GM18498 (cell line): ENCODE measurements at regions not wholly inside any gene's neighbourhood (a gene's known extent, or its start where the extent isn't known, plus 50 kb on each side); places are given as distances from the start of the nearest gene placed in this dataset.

Experiments
- ATAC-seq: cut with Tn5 transposase; IDR thresholded peaks from one replicate; pipeline ENCODE4 v1.9.1; 2021; ENCODE audit warnings: mild to moderate bottlenecking, moderate library complexity; ENCODE audit not compliant: unreplicated experiment

DNA sequence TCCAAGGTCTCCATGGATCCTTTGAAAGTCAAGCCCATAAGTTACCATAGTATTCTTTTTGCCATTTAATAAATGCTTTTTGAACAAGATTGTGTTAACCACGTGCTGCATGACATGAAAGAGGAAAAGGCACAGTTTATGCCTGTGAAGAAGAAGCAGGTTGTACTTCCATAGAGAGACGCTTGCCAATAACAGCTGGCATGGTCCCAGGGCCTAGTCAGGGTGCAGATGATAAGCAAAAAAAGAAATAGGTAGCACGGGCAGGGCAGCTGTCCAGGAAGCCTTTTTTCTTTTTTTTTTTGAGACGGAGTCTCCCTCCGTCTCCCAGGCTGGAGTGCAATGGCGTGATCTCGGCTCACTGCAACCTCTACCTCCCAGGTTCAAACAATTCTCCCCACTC, 71.8 kb upstream of the CLINT1 start:
- ATAC-seq: no peak

DNA sequence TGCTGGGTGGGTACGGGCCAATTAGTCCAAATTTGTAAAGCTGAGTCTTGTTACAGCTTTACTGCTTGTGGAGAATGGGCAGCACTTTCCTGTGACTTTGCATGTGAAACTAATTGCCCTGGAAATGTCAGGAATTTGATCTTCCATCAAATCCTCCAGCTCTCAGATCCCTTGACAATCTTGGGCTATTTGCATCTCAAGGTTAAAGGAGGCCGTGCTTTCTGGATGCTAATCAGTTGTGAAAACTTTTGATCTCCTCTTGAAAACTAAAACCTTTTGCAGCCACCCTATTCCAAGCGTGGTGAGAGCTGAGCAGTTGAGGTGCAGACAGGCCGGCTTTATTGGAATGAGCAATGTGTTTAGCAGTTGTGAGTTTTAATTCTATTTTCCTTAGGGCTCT, 68.0 kb upstream of the CLINT1 start:
- ATAC-seq: no peak

DNA sequence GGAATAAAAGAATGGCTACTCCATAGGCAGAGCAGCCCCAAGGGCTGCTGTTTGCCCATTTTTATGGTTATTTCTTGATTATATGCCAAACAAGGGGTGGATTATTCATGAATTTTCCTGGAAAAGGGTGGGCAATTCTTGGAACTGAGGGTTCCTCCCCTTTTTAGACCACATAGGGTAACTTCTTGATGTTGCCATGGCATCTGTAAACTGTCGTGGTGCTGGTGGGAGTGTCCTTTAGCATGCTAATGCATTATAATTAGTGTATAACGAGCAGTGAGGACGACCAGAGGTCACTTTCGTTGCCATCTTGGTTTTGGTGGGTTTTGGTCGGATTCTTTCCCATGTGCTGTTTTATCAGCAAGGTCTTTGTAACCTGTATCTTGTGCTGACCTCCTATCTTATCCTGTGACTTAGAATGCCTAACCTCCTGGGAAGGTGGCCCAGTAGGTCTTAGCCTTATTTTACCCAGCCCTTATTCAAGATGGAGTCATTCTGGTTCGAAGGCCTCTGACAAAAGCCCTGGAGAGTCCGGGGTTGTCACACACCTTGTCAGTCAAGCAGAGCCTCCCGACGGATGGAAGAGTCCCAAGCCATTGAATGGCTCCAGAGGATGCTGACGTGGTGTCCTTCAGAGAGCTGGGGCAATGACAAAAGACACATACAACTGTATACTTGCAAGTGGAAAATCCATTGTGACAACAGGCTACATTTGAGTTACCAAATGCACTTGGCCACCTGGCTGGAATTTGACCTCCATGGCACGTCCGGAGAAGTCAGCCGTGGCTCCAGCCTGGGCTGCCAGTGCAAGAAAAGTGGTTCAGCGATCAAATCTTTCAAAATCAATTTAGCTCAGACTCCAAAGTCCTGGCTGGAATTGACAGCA, 67.1 kb upstream of the CLINT1 start:
- ATAC-seq: no peak

DNA sequence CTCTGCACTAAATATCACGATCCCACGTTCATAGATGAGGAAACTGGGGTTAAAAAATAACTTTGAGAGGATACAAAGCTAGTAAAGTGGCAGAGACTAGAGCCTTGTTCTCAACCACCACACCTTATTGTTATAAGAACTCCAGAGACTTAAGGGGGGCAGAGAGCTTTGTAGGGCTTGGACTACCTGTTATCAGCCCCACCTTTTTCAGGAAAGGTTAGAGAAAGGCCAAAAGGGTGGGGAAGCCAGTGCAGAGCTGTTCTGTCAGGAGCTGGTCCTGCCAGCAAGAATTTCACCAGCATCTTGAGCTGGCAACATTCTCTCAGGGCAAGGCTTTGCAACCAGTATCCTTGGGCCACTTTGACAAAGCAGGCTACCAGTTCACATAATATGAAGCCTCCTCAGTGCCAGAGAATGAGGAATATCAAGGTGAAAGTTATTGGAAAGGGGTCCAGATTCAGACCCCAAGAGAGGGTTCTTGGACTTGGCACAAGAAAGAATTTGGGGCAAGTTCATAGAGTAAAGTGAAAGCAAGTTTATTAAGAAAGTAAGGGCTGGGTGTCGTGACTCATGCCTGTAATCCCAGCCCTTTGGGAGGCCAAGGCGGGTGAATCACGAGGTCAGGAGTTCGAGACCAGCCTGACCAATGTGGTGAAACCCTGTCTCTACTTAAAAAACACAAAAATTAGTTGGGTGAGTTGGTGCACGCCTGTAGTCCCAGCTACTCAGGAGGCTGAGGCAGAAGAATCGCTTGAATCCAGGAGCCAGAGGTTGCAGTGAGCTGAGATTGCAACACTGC, 66.2 kb upstream of the CLINT1 start:
- ATAC-seq: no peak

DNA sequence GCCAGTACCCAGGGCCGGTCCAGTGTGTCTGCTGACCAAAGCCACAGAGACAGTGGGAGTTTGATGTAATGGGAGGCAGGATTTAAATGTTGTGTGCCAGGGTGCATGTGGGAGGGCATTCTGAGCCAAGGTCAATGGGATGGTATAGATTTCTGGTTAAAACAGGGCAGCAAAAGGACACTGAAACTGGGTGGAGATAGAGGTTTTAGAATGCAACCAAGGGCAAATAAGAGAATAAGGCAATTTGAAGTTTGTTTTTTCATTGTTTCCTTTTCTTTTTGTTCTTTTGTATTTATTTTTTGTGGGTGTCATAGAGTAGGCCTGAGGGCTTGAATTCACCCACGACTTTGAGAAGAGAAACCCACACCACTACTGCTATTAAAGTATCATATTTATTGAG, 65.5 kb upstream of the CLINT1 start:
- ATAC-seq: no peak

DNA sequence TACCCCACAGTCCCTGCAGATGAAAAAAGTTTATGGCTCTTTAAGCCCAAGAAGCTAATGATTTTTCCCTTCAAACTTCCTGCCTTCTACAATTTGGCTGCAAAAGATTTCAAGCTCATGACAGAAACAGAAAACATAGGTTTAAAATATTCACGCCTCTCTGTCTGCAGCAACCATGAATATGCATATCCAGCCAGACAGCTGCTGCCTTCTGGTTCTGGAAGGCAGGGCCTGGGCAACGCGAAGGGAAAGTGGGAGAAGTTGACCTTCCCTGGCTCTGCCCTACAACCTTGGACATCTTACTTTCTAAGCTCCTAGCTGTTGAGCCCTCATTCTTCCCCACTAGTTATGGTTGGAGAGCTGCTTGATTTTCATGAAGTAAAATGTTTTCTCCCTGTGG, 64.8 kb upstream of the CLINT1 start:
- ATAC-seq: no peak

DNA sequence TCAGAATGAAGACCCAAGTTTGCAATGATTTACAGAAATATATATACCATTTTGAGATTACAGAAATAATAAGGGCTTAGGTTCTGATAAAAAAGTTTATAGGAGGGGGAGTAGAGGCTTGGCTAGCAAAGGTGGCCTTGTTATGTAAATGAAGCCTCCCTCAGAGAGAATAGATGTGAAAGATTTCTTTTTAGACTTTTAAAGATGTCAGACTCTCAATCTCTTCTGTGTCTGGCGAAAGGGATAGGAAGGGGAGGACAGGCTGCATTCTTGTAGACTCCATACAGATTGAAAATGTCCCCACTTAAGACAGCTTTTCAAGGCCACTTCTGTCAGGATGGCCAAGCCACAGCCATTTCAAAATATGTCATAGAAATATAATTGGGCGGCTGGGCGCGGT, 63.1 kb upstream of the CLINT1 start:
- ATAC-seq: no peak

DNA sequence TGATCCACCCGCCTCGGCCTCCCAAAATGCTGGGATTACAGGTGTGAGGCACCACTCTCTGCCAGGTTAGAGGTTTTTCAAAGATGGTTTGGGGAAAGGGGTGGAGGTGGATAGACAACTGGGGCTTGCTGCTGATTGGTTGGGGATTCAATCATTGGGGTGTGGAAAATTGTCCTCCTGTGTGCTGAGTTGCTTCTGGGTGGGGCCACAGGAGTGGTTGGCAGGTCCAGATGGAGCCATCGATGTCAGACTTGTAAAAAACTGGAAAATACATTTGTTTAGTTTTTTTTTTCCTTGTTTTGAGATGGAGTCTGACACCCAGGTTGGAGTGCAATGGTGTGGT, 61.9 kb upstream of the CLINT1 start:
- ATAC-seq: no peak

DNA sequence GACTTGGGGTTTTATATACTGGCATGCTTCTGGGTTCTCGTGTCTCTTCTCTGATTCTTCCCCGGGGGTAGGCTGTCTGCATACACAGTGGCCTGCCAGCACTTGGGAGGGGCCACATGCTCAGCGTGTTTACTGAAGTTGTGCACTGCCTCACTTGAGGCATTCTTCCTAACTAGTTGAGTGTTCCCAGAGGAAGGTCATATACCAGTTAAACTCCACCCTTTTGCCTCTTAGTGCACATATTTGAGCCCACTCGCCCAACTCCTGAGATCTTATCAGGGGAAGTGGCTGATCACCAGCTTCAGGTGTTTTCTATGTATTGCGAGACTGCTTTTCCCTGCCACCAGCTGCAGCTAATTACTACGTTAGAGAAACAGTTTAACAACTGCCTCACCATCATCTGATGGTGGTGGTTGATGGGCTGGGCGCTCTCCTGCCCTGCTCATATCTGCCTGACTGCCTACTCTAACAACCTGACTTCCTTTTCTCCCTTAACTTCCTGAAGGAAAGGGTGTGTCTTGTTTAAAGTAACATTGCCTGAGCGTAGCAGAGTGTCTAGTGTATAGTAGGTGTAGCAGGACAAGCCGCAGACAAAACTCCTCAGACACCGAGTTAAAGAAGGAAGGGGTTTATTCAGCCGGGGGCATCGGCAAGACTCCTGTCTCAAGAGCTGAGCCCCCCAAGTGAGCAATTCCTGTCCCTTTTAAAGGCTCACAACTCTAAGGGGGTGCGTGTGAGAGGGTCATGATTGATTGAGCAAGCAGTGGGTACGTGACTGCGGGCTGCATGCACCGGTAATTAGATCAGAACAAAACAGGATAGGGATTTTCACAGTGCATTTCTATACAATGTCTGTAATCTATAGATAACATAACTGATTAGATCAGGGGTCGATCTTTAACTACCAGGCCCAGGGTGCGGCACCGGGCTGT, 60.1 kb upstream of the CLINT1 start:
- no peak for ATAC-seq

DNA sequence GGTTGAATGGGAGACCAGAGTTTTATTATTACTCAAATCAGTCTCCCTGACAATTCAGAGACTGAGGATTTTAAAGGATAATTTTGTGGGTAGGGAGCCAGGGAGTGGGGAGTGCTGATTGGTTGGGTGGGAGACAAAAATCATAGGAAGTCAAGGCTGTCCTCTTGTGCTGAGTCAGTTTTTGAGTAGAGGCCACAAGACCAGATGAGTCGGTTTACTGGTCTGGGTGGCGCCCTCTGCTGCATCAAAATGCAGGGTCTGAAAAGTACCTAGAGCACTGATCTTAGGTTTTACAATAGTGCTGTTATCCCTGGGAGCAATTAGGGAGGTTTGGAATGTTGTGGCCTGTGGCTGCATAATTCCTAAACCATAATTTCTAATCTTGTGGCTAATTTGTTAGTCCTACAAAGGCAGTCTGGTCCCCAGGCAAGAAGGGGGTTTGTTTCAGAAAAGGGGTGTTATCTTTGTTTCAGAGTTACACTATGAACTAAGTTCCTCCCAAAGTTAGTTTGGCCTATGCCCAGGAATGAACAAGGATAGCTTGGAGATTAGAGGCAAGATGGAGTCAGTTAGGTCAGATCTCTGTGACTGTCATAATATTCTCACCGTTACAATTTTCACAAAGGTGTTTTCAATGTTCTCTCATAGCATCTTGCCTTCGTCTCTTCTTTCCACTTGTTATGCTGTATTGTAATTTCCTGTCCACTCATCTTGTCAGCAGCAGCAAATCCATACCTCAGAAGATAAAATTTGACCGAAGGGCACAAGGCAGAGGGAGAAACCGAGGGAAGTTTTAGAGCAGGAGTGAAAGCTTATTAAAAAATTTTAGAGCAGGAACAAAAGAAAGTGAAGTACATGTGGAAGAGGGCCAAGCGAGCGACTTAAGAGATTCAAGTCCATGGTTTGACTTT, 59.2 kb upstream of the CLINT1 start:
- ATAC-seq: peak; percentile 71

DNA sequence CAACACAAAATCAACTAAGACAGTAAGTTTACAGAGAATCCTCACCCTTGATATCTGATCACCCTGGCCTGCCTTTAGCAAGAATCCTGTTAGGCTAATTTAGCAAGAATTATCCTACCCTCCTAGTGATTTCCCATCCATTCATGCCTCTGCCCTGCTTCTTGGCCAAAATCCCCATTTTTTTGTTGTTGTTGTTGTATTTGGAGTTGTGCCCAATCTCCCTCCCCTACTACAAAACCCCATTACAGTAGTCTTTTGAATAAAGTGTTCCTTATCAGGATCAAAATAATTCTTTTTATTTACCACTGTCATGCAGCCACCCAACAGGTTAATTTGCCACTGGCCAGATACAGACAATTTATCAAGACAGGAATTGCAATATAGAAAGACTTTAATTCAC, 58.5 kb upstream of the CLINT1 start:
- ATAC-seq: no peak

DNA sequence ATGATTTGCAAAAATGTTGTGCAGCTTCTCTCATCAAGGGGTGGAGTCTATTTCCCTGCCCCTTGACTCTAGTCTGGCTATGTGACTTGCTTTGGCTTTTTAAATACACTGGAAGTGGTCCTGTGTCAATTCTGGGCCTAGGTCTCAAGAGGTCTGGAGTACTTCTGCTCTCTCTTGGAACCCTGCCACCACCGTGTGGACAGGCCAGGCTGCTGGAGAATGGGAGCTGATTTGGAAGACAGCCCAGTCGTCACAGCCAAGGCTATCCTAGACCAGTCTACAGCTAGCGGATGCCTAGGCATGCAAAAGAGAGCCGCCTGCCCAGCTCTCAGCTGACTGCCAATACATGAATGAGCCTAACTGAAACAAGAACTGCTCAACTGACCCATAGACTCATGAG, 56.7 kb upstream of the CLINT1 start:
- ATAC-seq: no peak

DNA sequence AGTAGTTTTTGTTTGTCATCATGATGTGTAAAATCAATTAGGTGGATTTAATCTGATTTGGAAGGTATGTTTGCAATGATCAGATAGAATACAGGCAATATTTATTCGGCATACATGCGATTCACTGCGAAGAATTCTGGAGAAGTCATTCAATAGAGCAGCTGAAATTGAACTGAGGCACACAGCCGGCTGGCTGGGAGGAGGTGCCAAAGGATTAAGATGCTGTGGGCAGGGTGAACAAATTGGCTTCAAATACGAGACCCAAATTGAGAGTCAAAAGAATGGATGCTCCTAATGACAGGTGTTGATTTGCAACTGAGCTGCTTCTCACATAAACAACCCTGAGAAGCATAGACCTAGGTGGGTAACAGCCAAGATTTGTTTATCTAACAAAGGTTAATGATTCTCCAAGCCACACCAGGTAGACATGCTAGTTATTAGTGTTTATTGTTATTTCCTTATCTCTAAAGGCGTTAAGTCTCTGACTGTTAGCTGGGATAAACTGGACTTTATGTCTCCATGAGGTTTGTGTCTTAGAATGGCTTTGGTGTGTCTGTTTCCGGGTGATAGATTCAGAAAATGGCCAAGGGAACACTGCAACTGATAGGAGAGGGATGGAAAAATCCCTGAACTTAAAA, 55.3 kb upstream of the CLINT1 start:
- no peak for ATAC-seq

DNA sequence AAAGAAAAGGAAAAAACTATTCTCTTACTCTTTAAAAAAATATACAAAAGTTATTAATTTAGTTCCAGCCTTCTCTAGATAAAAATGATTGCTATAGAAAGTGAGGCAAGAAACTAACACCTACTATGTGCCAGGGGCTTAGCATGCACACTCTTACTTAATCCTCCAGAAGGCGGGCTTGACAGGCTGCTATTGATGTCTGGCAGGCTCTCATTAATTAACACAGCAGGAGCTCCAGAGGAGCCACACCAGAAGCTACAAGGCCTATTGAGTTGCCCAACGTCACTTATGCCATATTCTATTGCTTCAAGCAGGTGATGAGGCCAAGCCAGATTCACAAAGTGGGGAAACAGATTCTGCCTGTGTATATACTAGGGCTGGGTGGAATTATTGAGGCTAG, 54.6 kb upstream of the CLINT1 start:
- no peak for ATAC-seq

DNA sequence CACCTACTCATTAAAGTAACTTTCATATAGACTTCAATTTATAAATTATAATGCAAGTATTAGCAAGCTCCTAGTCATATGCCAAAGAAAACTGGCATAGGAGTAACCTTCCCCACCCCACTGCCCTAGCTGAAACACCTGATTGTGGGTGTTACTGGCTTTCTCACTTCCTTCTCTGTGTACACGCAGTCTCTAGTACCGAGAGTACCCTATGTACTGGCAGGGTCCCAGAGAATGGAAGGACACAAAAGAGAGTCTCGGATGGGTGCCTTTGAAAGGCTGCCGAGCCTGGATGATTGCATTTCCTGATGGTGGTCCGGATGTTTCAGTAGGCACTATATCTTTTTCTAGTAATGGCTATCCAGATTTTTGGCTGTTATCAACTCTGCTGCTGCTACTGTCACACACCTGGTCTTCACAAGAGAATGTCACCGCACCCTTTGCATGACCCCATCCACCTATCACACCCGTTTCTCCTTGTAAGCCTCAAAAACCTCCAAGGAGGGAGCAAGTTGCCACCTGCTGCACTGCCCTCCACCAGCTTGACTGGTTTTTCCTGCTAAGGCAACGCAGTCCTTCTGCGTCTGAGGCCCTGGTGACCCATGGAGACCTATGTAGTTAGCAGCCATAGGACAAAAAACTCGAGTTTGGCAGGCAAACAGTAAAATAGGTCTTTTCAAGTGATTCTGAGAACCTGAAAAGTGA, 53.8 kb upstream of the CLINT1 start:
- ATAC-seq: peak; percentile 98

DNA sequence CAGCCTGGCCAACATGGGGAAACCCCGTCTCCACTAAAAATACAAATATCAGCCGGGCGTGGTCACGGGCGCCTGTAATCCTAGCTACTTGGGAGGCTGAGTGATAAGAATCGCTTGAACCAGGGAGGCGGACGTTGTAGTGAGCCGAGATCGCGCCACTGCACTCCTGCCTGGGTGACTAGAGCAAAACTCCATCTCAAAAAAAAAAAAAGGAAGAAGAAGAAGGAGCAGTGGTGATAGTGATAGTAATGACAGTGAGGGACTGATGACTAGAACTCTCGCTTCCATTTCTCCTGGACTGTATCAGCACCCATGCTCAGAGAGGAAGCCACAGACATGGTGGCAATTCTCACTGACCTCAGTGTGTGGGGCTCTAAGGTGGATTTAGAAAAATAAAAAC, 52.6 kb upstream of the CLINT1 start:
- ATAC-seq: no peak
